ENCODE measurements at regions not wholly inside any gene's neighbourhood (a gene's known extent, or its start where the extent isn't known, plus 50 kb on each side); places are given as distances from the start of the nearest gene placed in this dataset.

- Histone ChIP-seq H3K4me1 (ENCODE audit: control insufficient read depth, insufficient read depth, low read length) (peaks cover 5% of the 10 kb centered on the region; the same call in 1 of the 2 replicates), H3K9ac (ENCODE audit: low read length) (no peak overlapping the region), H3K9me3 (ENCODE audit: control insufficient read depth, insufficient read depth, low read depth, low read length) (peaks cover 42% of the 10 kb centered on the region), H3K27ac (ENCODE audit: low read depth, low read length) (no peak overlapping the region), H3K36me3 (ENCODE audit: control insufficient read depth, insufficient read depth, low read length) (no peaks in the 10 kb centered on the region), H3K27me3 (ENCODE audit: control insufficient read depth, insufficient read depth, low read length) (no peaks in the 10 kb centered on the region), H3K4me3 (ENCODE audit: low read depth, low read length) (no peak overlapping the region)
Observed at GRCh38 chr19:56966697-56967299, 126.3 kb upstream of the PEG3 start.

- Histone ChIP-seq H3K27me3 (ENCODE audit: control insufficient read depth, insufficient read depth, low read length) (no peaks in the 10 kb centered on the region; the same call in 1 of the 2 replicates), H3K36me3 (ENCODE audit: control insufficient read depth, insufficient read depth, low read length) (no peaks in the 10 kb centered on the region), H3K9me3 (ENCODE audit: control insufficient read depth, insufficient read depth, low read depth, low read length) (peaks cover 49% of the 10 kb centered on the region), H3K27ac (ENCODE audit: low read depth, low read length) (no peak overlapping the region), H3K4me1 (ENCODE audit: control insufficient read depth, insufficient read depth, low read length) (peaks cover 13% of the 10 kb centered on the region), H3K4me3 (ENCODE audit: low read depth, low read length) (no peak overlapping the region), H3K9ac (ENCODE audit: low read length) (no peak overlapping the region)
Observed at GRCh38 chr19:56969156-56969555, 128.6 kb upstream of the PEG3 start.

DNA sequence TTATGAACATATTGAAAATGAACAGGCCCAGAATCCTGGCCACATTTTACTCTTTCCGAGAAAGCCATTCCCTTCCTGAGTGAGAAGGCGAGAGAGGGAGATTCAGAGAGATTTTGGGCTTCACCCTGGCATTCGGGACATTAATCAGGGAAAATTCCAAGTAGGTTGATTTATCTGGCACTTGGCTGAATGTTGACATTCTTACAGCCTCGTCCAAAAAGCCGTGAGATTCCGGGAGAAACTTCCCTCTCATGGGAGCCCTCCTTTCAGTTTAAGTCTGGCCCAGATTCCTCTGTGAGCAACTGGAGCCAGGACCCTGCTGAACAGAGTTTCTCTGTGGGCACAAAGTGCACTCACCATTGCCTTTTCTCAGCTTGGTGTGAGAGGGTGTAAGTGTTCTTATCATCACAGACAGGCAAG is 129.2 kb upstream of the PEG3 start:
- no peaks in the 10 kb centered on the region; the same call in 1 of the 2 replicates for H3K27me3 ChIP-seq (ENCODE audit: control insufficient read depth, insufficient read depth, low read length)
- H3K9ac ChIP-seq (ENCODE audit: low read length): no peak overlapping the region
- no peak overlapping the region for H3K27ac ChIP-seq (ENCODE audit: low read depth, low read length)
- no peak overlapping the region for H3K4me3 ChIP-seq (ENCODE audit: low read depth, low read length)
- peaks cover 16% of the 10 kb centered on the region for H3K4me1 ChIP-seq (ENCODE audit: control insufficient read depth, insufficient read depth, low read length)
- H3K9me3 ChIP-seq (ENCODE audit: control insufficient read depth, insufficient read depth, low read depth, low read length): peaks cover 49% of the 10 kb centered on the region
- H3K36me3 ChIP-seq (ENCODE audit: control insufficient read depth, insufficient read depth, low read length): no peaks in the 10 kb centered on the region

GRCh38 chr19:56971230-56971629 is 130.7 kb upstream of the PEG3 start:
- Histone ChIP-seq H3K36me3 (ENCODE audit: control insufficient read depth, insufficient read depth, low read length) (no peaks in the 10 kb centered on the region), H3K4me3 (ENCODE audit: low read depth, low read length) (no peak overlapping the region), H3K9ac (ENCODE audit: low read length) (no peak overlapping the region), H3K4me1 (ENCODE audit: control insufficient read depth, insufficient read depth, low read length) (peaks cover 13% of the 10 kb centered on the region), H3K27me3 (ENCODE audit: control insufficient read depth, insufficient read depth, low read length) (no peaks in the 10 kb centered on the region; the same call in 1 of the 2 replicates), H3K9me3 (ENCODE audit: control insufficient read depth, insufficient read depth, low read depth, low read length) (peaks cover 46% of the 10 kb centered on the region), H3K27ac (ENCODE audit: low read depth, low read length) (no peak overlapping the region)

- Histone ChIP-seq H3K9ac (ENCODE audit: low read length) (no peak overlapping the region), H3K4me3 (ENCODE audit: low read depth, low read length) (no peak overlapping the region), H3K9me3 (ENCODE audit: control insufficient read depth, insufficient read depth, low read depth, low read length) (peaks cover 40% of the 10 kb centered on the region), H3K4me1 (ENCODE audit: control insufficient read depth, insufficient read depth, low read length) (peaks cover 11% of the 10 kb centered on the region), H3K27me3 (ENCODE audit: control insufficient read depth, insufficient read depth, low read length) (no peaks in the 10 kb centered on the region; the same call in 1 of the 2 replicates), H3K27ac (ENCODE audit: low read depth, low read length) (no peak overlapping the region), H3K36me3 (ENCODE audit: control insufficient read depth, insufficient read depth, low read length) (no peaks in the 10 kb centered on the region)
Observed at GRCh38 chr19:56972291-56972841, 131.8 kb upstream of the PEG3 start.

DNA sequence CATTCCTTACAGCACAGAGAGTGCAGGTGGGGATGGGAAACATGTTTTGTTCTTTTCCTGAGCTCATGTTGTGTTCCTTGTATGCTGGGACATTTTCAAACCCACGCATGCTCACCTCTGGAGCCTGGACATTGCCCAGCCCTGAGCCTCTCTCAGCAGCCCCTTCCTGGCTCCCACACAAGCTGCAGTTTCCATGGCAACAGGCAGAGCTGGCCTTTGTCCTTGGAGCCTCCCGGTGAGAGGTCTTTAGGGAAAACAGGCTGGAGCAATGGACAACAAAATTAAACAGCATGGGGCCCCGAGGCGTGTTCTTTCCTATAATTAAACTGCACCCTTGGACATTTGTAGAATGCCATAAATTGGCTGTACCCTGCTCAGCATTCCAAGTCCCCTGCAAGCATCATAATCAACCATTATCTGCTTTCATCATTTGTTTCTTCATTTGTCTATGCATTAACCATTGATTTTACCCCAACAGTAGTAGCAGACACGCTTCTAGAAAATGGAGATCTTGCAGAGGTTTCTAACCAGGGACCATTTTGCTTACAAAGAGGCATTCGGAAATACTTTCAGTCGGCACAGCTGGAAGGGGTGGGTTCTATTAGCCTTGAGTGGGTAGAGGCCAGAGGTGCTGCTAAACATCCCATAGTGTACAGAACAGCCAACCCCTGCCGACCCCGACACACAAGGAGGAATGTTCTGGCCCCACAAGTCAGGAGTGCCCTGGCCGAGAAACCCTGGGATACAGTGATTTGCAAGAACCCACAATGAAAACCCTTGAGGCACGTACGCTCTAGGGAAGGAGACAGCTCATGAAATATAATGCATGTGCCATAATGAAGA is 133.4 kb upstream of the PEG3 start:
- Histone ChIP-seq H3K9me3 (ENCODE audit: control insufficient read depth, insufficient read depth, low read depth, low read length) (peaks cover 51% of the 10 kb centered on the region), H3K27ac (ENCODE audit: low read depth, low read length) (no peak overlapping the region)

DNA sequence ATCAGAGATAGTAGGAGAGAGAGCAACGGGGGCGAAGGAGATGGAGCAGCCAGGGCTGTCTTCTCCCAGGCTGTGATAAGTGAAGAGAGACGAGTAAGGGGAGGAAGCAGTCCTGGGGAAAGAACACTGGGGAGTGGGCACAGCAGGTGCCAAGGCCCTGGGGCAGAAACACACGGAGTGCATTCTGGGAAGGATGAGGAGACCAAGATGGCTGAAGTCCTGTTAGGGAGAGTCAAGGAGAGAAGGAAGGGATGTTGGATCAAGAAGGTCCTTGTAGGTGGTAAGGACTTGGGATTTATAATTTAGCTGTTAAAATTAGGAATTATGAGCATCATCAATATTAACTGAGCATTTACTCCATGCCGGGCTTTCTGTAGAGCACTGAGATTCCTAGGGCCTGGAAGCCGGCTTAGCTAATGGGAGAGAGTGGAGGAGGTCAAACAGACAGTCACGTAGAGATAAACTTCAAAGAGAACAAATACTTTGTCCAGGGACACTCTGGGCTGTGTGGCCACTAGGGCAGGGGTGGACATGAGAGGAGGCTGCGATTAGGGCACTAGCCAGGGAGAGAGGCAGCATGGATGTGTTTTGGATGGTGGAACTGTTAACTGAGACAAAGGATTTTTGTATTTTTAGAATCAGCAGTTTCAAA is 134.2 kb upstream of the PEG3 start:
- no peaks in the 10 kb centered on the region for H3K36me3 ChIP-seq (ENCODE audit: control insufficient read depth, insufficient read depth, low read length)
- H3K27me3 ChIP-seq (ENCODE audit: control insufficient read depth, insufficient read depth, low read length): no peaks in the 10 kb centered on the region; the same call in 1 of the 2 replicates
- no peak overlapping the region for H3K9ac ChIP-seq (ENCODE audit: low read length)
- H3K4me1 ChIP-seq (ENCODE audit: control insufficient read depth, insufficient read depth, low read length): peaks cover 11% of the 10 kb centered on the region
- peaks cover 57% of the 10 kb centered on the region for H3K9me3 ChIP-seq (ENCODE audit: control insufficient read depth, insufficient read depth, low read depth, low read length)
- no peak overlapping the region for H3K4me3 ChIP-seq (ENCODE audit: low read depth, low read length)
- no peak overlapping the region for H3K27ac ChIP-seq (ENCODE audit: low read depth, low read length)

More for the DNA sequence above, 133.4 kb upstream of the PEG3 start:
- Histone ChIP-seq H3K36me3 (ENCODE audit: control insufficient read depth, insufficient read depth, low read length) (no peaks in the 10 kb centered on the region), H3K4me1 (ENCODE audit: control insufficient read depth, insufficient read depth, low read length) (peaks cover 11% of the 10 kb centered on the region), H3K4me3 (ENCODE audit: low read depth, low read length) (no peak overlapping the region), H3K27me3 (ENCODE audit: control insufficient read depth, insufficient read depth, low read length) (no peaks in the 10 kb centered on the region; the same call in 1 of the 2 replicates), H3K9ac (ENCODE audit: low read length) (no peak overlapping the region)

DNA sequence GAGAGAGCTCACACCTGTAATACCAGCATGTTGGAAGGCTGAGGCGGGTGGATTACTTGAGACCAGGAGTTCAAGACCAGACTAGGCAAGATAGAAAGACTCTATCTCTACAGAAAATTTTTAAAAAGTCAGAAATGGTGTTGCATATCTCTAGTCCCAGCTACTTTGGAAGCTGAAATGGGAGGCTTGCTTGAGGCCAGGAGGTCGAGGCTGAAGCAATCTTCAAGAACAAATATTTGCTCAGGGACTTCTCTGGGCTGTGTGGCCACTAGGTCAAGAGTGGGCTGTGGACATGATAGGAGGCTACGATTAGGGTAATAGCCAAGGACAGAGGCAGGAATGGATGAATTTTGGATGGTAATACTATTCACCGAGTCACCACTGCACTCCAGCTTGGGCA is 135.8 kb upstream of the PEG3 start:
- H3K27ac ChIP-seq (ENCODE audit: low read depth, low read length): no peak overlapping the region
- H3K9ac ChIP-seq (ENCODE audit: low read length): no peak overlapping the region
- H3K27me3 ChIP-seq (ENCODE audit: control insufficient read depth, insufficient read depth, low read length): no peaks in the 10 kb centered on the region; the same call in 1 of the 2 replicates
- no peaks in the 10 kb centered on the region for H3K36me3 ChIP-seq (ENCODE audit: control insufficient read depth, insufficient read depth, low read length)
- H3K4me1 ChIP-seq (ENCODE audit: control insufficient read depth, insufficient read depth, low read length): peaks cover 11% of the 10 kb centered on the region
- H3K9me3 ChIP-seq (ENCODE audit: control insufficient read depth, insufficient read depth, low read depth, low read length): peaks cover 66% of the 10 kb centered on the region
- H3K4me3 ChIP-seq (ENCODE audit: low read depth, low read length): no peak overlapping the region

DNA sequence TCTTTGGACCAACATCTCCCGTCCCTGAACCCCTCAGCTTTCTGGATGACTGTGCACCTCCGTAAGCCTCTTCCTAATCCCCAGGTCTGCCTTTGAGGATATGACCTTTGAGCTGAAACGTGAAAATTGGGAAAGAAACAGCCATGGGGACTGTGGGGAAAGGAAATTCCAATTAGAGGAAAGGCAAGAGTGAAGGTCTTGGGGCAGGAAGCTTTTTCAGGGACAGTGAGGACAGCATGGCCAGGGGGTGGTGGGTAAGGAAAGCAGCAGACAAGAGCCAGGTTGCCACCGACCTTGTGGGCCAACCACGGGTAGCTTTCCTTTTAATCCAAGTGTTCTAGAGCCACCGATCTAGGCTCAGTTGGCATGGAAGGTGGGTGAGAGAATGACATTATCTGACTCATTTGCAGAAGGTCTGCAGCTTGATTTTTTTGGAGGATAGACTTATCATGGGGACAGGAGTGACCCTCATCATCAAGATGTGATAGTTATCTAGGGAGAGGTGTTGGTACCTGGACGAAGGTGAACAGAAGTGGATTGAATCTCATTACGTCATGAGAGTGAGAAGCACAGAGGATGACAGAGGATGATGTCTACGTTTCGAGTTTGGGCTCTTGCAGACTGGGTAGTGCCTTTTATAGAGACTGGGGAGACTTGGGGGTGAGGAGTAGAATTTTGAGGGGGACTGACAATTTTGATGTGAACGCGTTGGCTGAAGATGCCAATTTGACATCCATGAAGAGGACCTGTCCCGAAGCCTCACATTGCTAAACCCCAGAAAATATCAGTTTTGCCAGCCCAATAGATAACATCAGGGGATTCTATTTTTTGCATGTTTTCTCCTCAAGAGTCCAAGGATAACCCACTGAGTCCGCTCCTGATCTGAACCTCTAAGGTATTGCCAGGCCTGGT is 136.7 kb upstream of the PEG3 start:
- Histone ChIP-seq H3K27ac (ENCODE audit: low read depth, low read length) (no peak overlapping the region), H3K9ac (ENCODE audit: low read length) (no peak overlapping the region), H3K36me3 (ENCODE audit: control insufficient read depth, insufficient read depth, low read length) (no peaks in the 10 kb centered on the region), H3K4me1 (ENCODE audit: control insufficient read depth, insufficient read depth, low read length) (peaks cover 11% of the 10 kb centered on the region), H3K9me3 (ENCODE audit: control insufficient read depth, insufficient read depth, low read depth, low read length) (peaks cover 67% of the 10 kb centered on the region), H3K27me3 (ENCODE audit: control insufficient read depth, insufficient read depth, low read length) (no peaks in the 10 kb centered on the region; the same call in 1 of the 2 replicates), H3K4me3 (ENCODE audit: low read depth, low read length) (no peak overlapping the region)

- H3K9ac ChIP-seq (ENCODE audit: low read length): no peak overlapping the region
- H3K4me1 ChIP-seq (ENCODE audit: control insufficient read depth, insufficient read depth, low read length): peaks cover 11% of the 10 kb centered on the region
- no peaks in the 10 kb centered on the region for H3K36me3 ChIP-seq (ENCODE audit: control insufficient read depth, insufficient read depth, low read length)
- H3K27me3 ChIP-seq (ENCODE audit: control insufficient read depth, insufficient read depth, low read length): no peaks in the 10 kb centered on the region
- no peak overlapping the region for H3K4me3 ChIP-seq (ENCODE audit: low read depth, low read length)
- H3K27ac ChIP-seq (ENCODE audit: low read depth, low read length): no peak overlapping the region
- peaks cover 60% of the 10 kb centered on the region for H3K9me3 ChIP-seq (ENCODE audit: control insufficient read depth, insufficient read depth, low read depth, low read length)
Observed at GRCh38 chr19:56978023-56978565, 137.6 kb upstream of the PEG3 start.

All from HUES6 (cell line).